ENCODE measurements at regions not wholly inside any gene's neighbourhood (a gene's known extent, or its start where the extent isn't known, plus 50 kb on each side); places are given as distances from the start of the nearest gene placed in this dataset.

- TF ChIP-seq CTCF (IDR thresholded peaks at IDR 0.05; ENCODE audit: low read length) (no peak), EZH2 (optimal IDR thresholded peaks at IDR 0.05; ENCODE audit: low read depth, low read length) (no peak)
Measured at GRCh38 chr5:155150012-155150411, 136.5 kb downstream of the KIF4B start.

Data from MM.1S (cell line).